ENCODE measurements at regions not wholly inside any gene's neighbourhood (a gene's known extent, or its start where the extent isn't known, plus 50 kb on each side); places are given as distances from the start of the nearest gene placed in this dataset.

DNA sequence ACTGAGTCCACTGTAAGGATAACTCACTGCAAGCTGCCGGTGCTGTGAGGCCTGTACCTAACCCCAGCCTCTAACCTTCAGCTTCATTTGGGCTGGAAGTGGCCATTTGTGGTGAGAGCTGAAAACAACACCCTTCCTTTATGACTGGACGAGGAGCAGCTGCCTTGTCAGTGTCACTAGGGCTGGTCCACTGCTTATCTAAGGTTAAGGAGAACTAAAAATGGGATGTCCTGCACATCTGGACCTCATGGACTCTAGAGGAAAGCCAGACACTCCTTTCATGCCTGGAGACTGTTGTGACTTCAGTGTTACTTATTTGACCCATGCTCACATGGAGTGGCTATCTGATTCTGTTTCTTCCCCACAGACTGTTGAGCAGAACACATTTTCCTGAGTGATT lies 139.9 kb downstream of the ZNF518B start:
- H3K27me3 ChIP-seq, result no peaks in the 10 kb centered on the region
- H3K9me3 ChIP-seq, result no peaks in the 10 kb centered on the region
- H3K27ac ChIP-seq, result no peak overlapping the region
- TF ChIP-seq CTCF (IDR thresholded peaks at IDR 0.05) (no peak), POLR2AphosphoS5 (IDR thresholded peaks at IDR 0.05) (no peak), POLR2A (IDR thresholded peaks at IDR 0.05) (no peak), EP300 (IDR thresholded peaks at IDR 0.05) (no peak)
- no peaks in the 10 kb centered on the region for H3K36me3 ChIP-seq
- DNase-seq, result no peak
- intact Hi-C loops (cut with DNase I), result no loop called here
- 69 to 78% methylated on average over 2 of the region's 2 CpGs for WGBS, 2 donors
- no peaks in the 10 kb centered on the region for H3K4me1 ChIP-seq
- H3K4me3 ChIP-seq, result no peak overlapping the region

DNA sequence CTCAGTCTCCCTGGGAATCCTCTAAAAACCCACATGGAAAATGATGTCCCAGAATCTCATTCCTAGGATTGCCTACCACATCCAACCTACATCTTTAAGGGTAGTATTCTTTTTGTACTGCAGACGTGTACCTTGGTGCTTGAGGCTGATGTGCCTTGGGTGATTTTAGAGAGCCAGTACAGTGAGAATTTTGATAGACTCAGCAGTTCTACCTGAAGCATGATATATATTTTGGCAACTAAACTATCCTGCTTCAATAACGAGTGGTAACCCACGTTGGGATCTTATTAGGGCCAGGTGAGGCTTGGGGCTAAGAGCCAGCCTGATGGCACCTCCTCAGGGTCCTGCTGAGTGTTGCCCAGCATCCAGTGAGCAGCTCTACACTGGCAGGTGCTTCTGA lies 140.4 kb downstream of the ZNF518B start:
- intact Hi-C loops (cut with DNase I), result no loop called here

GRCh38 chr4:10315638-10316037 lies 141.6 kb downstream of the ZNF518B start:
- Histone ChIP-seq H3K36me3 (no peaks in the 10 kb centered on the region), H3K4me3 (no peak overlapping the region), H3K27me3 (no peaks in the 10 kb centered on the region), H3K4me1 (no peaks in the 10 kb centered on the region), H3K9me3 (no peaks in the 10 kb centered on the region), H3K27ac (no peak overlapping the region)
- no peak for DNase-seq
- WGBS, 2 donors, result 76 to 87% methylated on average over 4 of the region's 4 CpGs
- no peak for TF ChIP-seq CTCF (IDR thresholded peaks at IDR 0.05)
- TF ChIP-seq EP300 (IDR thresholded peaks at IDR 0.05), result no peak
- no peak for TF ChIP-seq POLR2A (IDR thresholded peaks at IDR 0.05)
- no peak for TF ChIP-seq POLR2AphosphoS5 (IDR thresholded peaks at IDR 0.05)
- intact Hi-C loops (cut with DNase I), result no loop called here

More for the DNA sequence above, 140.4 kb downstream of the ZNF518B start:
- WGBS, 2 donors, result 88 to 93% methylated on average over 3 of the region's 3 CpGs
- no peaks in the 10 kb centered on the region for H3K4me1 ChIP-seq
- DNase-seq, result no peak
- H3K4me3 ChIP-seq, result no peak overlapping the region
- H3K27me3 ChIP-seq, result no peaks in the 10 kb centered on the region
- no peaks in the 10 kb centered on the region for H3K36me3 ChIP-seq
- no peaks in the 10 kb centered on the region for H3K9me3 ChIP-seq
- no peak overlapping the region for H3K27ac ChIP-seq
- TF ChIP-seq EP300 (IDR thresholded peaks at IDR 0.05) (no peak), POLR2AphosphoS5 (IDR thresholded peaks at IDR 0.05) (no peak), CTCF (IDR thresholded peaks at IDR 0.05) (no peak), POLR2A (IDR thresholded peaks at IDR 0.05) (no peak)

GRCh38 chr4:10312568-10312967 lies 144.7 kb downstream of the ZNF518B start:
- TF ChIP-seq POLR2AphosphoS5 (IDR thresholded peaks at IDR 0.05) (no peak), CTCF (IDR thresholded peaks at IDR 0.05) (no peak), POLR2A (IDR thresholded peaks at IDR 0.05) (no peak), EP300 (IDR thresholded peaks at IDR 0.05) (no peak)
- no peaks in the 10 kb centered on the region for H3K27me3 ChIP-seq
- no peak overlapping the region for H3K4me3 ChIP-seq
- H3K4me1 ChIP-seq, result no peaks in the 10 kb centered on the region
- no peak overlapping the region for H3K27ac ChIP-seq
- 89 to 96% methylated on average over 3 of the region's 3 CpGs for WGBS, 2 donors
- intact Hi-C loops (cut with DNase I), result no loop called here
- no peaks in the 10 kb centered on the region for H3K36me3 ChIP-seq
- H3K9me3 ChIP-seq, result no peaks in the 10 kb centered on the region
- no peak for DNase-seq

DNA sequence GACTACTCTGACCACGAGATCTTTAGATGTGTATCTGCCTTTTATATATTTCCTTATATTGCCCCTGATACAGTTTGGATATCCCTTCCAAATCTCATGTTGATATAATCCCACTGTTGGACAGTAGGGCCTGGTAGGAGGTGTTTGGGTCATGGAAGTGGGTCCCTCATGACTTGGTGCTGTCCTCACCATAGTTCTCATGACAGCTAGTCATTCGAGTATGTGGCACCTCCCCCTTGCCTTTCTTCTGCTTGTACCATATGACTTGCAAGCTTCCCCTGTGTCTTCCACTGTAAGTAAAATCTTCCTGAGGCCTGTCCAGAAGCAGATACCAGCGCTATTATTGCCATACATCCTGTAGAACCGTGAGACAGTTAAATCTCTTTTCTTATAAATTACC lies 145.3 kb downstream of the ZNF518B start:
- no peak for TF ChIP-seq POLR2AphosphoS5 (IDR thresholded peaks at IDR 0.05)
- no peak for TF ChIP-seq EP300 (IDR thresholded peaks at IDR 0.05)
- no peak for TF ChIP-seq POLR2A (IDR thresholded peaks at IDR 0.05)
- TF ChIP-seq CTCF (IDR thresholded peaks at IDR 0.05), result no peak
- 80 to 84% methylated on average over 4 of the region's 4 CpGs for WGBS, 2 donors
- H3K4me3 ChIP-seq, result no peak overlapping the region
- no peak for DNase-seq
- intact Hi-C loops (cut with DNase I), result no loop called here
- H3K4me1 ChIP-seq, result no peaks in the 10 kb centered on the region
- H3K9me3 ChIP-seq, result no peaks in the 10 kb centered on the region
- no peaks in the 10 kb centered on the region for H3K27me3 ChIP-seq
- H3K27ac ChIP-seq, result no peak overlapping the region
- H3K36me3 ChIP-seq, result no peaks in the 10 kb centered on the region
